ENCODE measurements at regions not wholly inside any gene's neighbourhood (a gene's known extent, or its start where the extent isn't known, plus 50 kb on each side); places are given as distances from the start of the nearest gene placed in this dataset.

GRCh38 chr3:20575146-20575545, 389.1 kb upstream of the SGO1 start:
- Histone ChIP-seq H3K36me3 (ENCODE audit: control insufficient read depth, insufficient read depth, low read length) (no peaks in the 10 kb centered on the region), H3K27me3 (replicated peaks; ENCODE audit: control insufficient read depth, insufficient read depth, low read length) (no peaks in the 10 kb centered on the region), H3K4me3 (replicated peaks; ENCODE audit: low read depth, low read length) (no peak overlapping the region)
- TF ChIP-seq CTCF (IDR thresholded peaks at IDR 0.05; ENCODE audit: insufficient read depth, low read length, poor library complexity, severe bottlenecking): no peak
- no peak for DNase-seq (ENCODE audit: extremely low read depth, insufficient read length)

GRCh38 chr3:20574746-20575145, 388.7 kb upstream of the SGO1 start:
- Histone ChIP-seq H3K36me3 (ENCODE audit: control insufficient read depth, insufficient read depth, low read length) (no peaks in the 10 kb centered on the region), H3K4me3 (replicated peaks; ENCODE audit: low read depth, low read length) (no peak overlapping the region), H3K27me3 (replicated peaks; ENCODE audit: control insufficient read depth, insufficient read depth, low read length) (no peaks in the 10 kb centered on the region)
- no peak for DNase-seq (ENCODE audit: extremely low read depth, insufficient read length)
- TF ChIP-seq CTCF (IDR thresholded peaks at IDR 0.05; ENCODE audit: insufficient read depth, low read length, poor library complexity, severe bottlenecking): no peak

- Histone ChIP-seq H3K4me3 (replicated peaks; ENCODE audit: low read depth, low read length) (no peak overlapping the region), H3K36me3 (ENCODE audit: control insufficient read depth, insufficient read depth, low read length) (no peaks in the 10 kb centered on the region), H3K27me3 (replicated peaks; ENCODE audit: control insufficient read depth, insufficient read depth, low read length) (no peaks in the 10 kb centered on the region)
- TF ChIP-seq CTCF (IDR thresholded peaks at IDR 0.05; ENCODE audit: insufficient read depth, low read length, poor library complexity, severe bottlenecking): no peak
- no peak for DNase-seq (ENCODE audit: extremely low read depth, insufficient read length)
Observed at GRCh38 chr3:20573175-20573574, 387.2 kb upstream of the SGO1 start.

- Histone ChIP-seq H3K27me3 (replicated peaks; ENCODE audit: control insufficient read depth, insufficient read depth, low read length) (no peaks in the 10 kb centered on the region), H3K4me3 (replicated peaks; ENCODE audit: low read depth, low read length) (no peak overlapping the region), H3K36me3 (ENCODE audit: control insufficient read depth, insufficient read depth, low read length) (no peaks in the 10 kb centered on the region)
- no peak for DNase-seq (ENCODE audit: extremely low read depth, insufficient read length)
- TF ChIP-seq CTCF (IDR thresholded peaks at IDR 0.05; ENCODE audit: insufficient read depth, low read length, poor library complexity, severe bottlenecking): no peak
Observed at GRCh38 chr3:20572473-20572872, 386.5 kb upstream of the SGO1 start.

- Histone ChIP-seq H3K4me3 (replicated peaks; ENCODE audit: low read depth, low read length) (no peak overlapping the region), H3K27me3 (replicated peaks; ENCODE audit: control insufficient read depth, insufficient read depth, low read length) (no peaks in the 10 kb centered on the region), H3K36me3 (ENCODE audit: control insufficient read depth, insufficient read depth, low read length) (no peaks in the 10 kb centered on the region)
- DNase-seq (ENCODE audit: extremely low read depth, insufficient read length): no peak
- TF ChIP-seq CTCF (IDR thresholded peaks at IDR 0.05; ENCODE audit: insufficient read depth, low read length, poor library complexity, severe bottlenecking): no peak
Observed at GRCh38 chr3:20569310-20569709, 383.3 kb upstream of the SGO1 start.

- TF ChIP-seq CTCF (IDR thresholded peaks at IDR 0.05; ENCODE audit: insufficient read depth, low read length, poor library complexity, severe bottlenecking): no peak
- no peaks in the 10 kb centered on the region for H3K27me3 ChIP-seq (replicated peaks; ENCODE audit: control insufficient read depth, insufficient read depth, low read length)
- no peaks in the 10 kb centered on the region for H3K36me3 ChIP-seq (ENCODE audit: control insufficient read depth, insufficient read depth, low read length)
- no peak for DNase-seq (ENCODE audit: extremely low read depth, insufficient read length)
- no peak overlapping the region for H3K4me3 ChIP-seq (replicated peaks; ENCODE audit: low read depth, low read length)
Observed at GRCh38 chr3:20564966-20565365, 379.0 kb upstream of the SGO1 start.

All from GM06990 (cell line).